SK-N-SH treated with all-trans-retinoic acid at 6 μM for 48 hours (cell line): ENCODE measurements at regions not wholly inside any gene's neighbourhood (a gene's known extent, or its start where the extent isn't known, plus 50 kb on each side); places are given as distances from the start of the nearest gene placed in this dataset.
"Not testable (repeated sequence)": the region's sequence is repeated elsewhere in the genome, so short reads cannot be mapped to it uniquely, and the experiment has no call there.

Experiments
- ATAC-seq: fragments of 200-7000 bp; cut with Tn5 transposase; 3 replicates; pipeline ENCODE4 v1.9.1; 2020; ENCODE audit warnings: mild to moderate bottlenecking, moderate library complexity
- ARNTL ChIP-seq: fragments of 450-650 bp; formaldehyde crosslinking; IDR thresholded peaks from 2 replicates; pipeline ENCODE4 v1.5.0; 2020; ENCODE audit warnings: low read depth, mild to moderate bottlenecking, moderate library complexity, borderline replicate concordance
- BACH2 ChIP-seq: fragments of 250-450 bp; sonication (Bioruptor Pico); IDR thresholded peaks from 2 replicates; pipeline ENCODE4 v1.9.0; 2021; ENCODE audit warnings: mild to moderate bottlenecking, borderline replicate concordance
- CSDC2 ChIP-seq: fragments of 250-450 bp; sonication (Bioruptor Pico); IDR thresholded peaks from 2 replicates; pipeline ENCODE4 v1.5.0; 2020; ENCODE audit warnings: mild to moderate bottlenecking, moderate library complexity
- ESRRG ChIP-seq: fragments of 250-450 bp; sonication (Bioruptor Pico); IDR thresholded peaks from 2 replicates; pipeline ENCODE4 v1.6.1; 2021; ENCODE audit warnings: mild to moderate bottlenecking
- GLIS3 ChIP-seq: fragments of 250-450 bp; sonication (Bioruptor Pico); IDR thresholded peaks from 2 replicates; pipeline ENCODE4 v1.5.0; 2020; ENCODE audit warnings: mild to moderate bottlenecking, moderate library complexity
- ISL1 ChIP-seq: fragments of 250-450 bp; sonication (Bioruptor Pico); IDR thresholded peaks from 2 replicates; pipeline ENCODE4 v2.1.2; 2022; ENCODE audit warnings: mild to moderate bottlenecking, moderate library complexity
- OSR1 ChIP-seq: fragments of 250-450 bp; sonication (Bioruptor Pico); IDR thresholded peaks from 2 replicates; pipeline ENCODE4 v1.8.0; 2022; ENCODE audit warnings: moderate library complexity, mild to moderate bottlenecking, inconsistent platforms
- PPARA ChIP-seq: fragments of 250-450 bp; sonication (Bioruptor Pico); IDR thresholded peaks from 2 replicates; pipeline ENCODE4 v1.5.0; 2020; ENCODE audit warnings: mild to moderate bottlenecking, borderline replicate concordance
- RARB ChIP-seq: fragments of 250-450 bp; sonication (Bioruptor Pico); IDR thresholded peaks from 2 replicates; pipeline ENCODE4 v1.8.0; 2021; ENCODE audit warnings: mild to moderate bottlenecking, moderate library complexity
- SNAI2 ChIP-seq: fragments of 250-450 bp; sonication (Bioruptor Pico); IDR thresholded peaks from 2 replicates; pipeline ENCODE4 v1.5.0; 2020; ENCODE audit warnings: mild to moderate bottlenecking, moderate library complexity
- TCF4 ChIP-seq: fragments of 250-450 bp; sonication (Bioruptor Pico); IDR thresholded peaks from 2 replicates; pipeline ENCODE4 v1.8.0; 2021; ENCODE audit warnings: mild to moderate bottlenecking, moderate library complexity, borderline replicate concordance
- TOX ChIP-seq: fragments of 250-450 bp; sonication (Bioruptor Pico); IDR thresholded peaks from 2 replicates; pipeline ENCODE4 v1.8.0; 2021; ENCODE audit warnings: mild to moderate bottlenecking, moderate library complexity, borderline replicate concordance
- ZC3H10 ChIP-seq: fragments of 250-450 bp; sonication (Bioruptor Pico); IDR thresholded peaks from 2 replicates; pipeline ENCODE4 v1.5.1; 2021; ENCODE audit warnings: mild to moderate bottlenecking, moderate library complexity
- ZFP3 ChIP-seq: fragments of 250-450 bp; sonication (Bioruptor Pico); IDR thresholded peaks from 2 replicates; pipeline ENCODE4 v1.5.0; 2020; ENCODE audit warnings: mild to moderate bottlenecking, moderate library complexity
- ZFP30 ChIP-seq: fragments of 450-650 bp; formaldehyde crosslinking; IDR thresholded peaks from 2 replicates; pipeline ENCODE4 v1.5.0; 2022; ENCODE audit warnings: mild to moderate bottlenecking, moderate library complexity
- ZNF565 ChIP-seq: fragments of 450-650 bp; formaldehyde crosslinking; conservative IDR thresholded peaks from 2 replicates; pipeline ENCODE4 v1.5.0; 2020; ENCODE audit warnings: low read depth, mild to moderate bottlenecking, moderate library complexity
- ZNF70 ChIP-seq: fragments of 450-650 bp; formaldehyde crosslinking; IDR thresholded peaks from 2 replicates; pipeline ENCODE4 v1.5.0; 2020; ENCODE audit warnings: mild to moderate bottlenecking, moderate library complexity
- ZNF8 ChIP-seq: fragments of 450-650 bp; formaldehyde crosslinking; IDR thresholded peaks from 2 replicates; pipeline ENCODE4 v1.5.0; 2020; ENCODE audit warnings: mild to moderate bottlenecking, moderate library complexity
- TF ChIP-seq, protein P1 (sequence below): fragments of 250-450 bp; sonication (Bioruptor Pico); IDR thresholded peaks from 2 replicates; pipeline ENCODE4 v1.5.1; 2021; ENCODE audit warnings: mild to moderate bottlenecking, moderate library complexity
- TF ChIP-seq, protein P2 (sequence below): fragments of 250-450 bp; sonication (Bioruptor Pico); IDR thresholded peaks from 2 replicates; pipeline ENCODE4 v1.8.0; 2020; ENCODE audit warnings: mild to moderate bottlenecking, moderate library complexity, borderline replicate concordance
- TF ChIP-seq, protein P3 (sequence below): fragments of 250-450 bp; sonication (Bioruptor Pico); IDR thresholded peaks from 2 replicates; pipeline ENCODE4 v1.5.1; 2020; ENCODE audit warnings: low read depth, mild to moderate bottlenecking, moderate library complexity

DNA sequence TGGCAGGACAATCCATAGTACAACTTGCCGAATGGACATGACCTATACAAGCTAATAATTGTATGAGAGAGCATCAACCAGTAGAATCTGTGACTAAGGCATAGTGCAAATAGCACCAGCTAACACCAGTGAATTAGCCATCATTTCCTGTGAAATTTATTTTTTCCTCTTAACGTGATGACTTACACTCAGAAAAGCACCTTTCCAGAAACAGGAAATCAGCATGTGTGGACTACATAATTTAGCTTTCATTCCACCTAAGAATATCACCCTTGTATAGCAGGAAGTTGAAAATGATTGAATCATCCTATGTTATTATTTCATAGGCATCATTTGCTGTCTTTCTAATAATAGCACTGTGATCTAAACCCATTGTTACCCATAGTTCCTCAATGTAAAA is 1393.4 kb upstream of the PCDH7 start:
- no peak for ATAC-seq
- TF ChIP-seq OSR1 (CRISPR knock-in tag) (no peak), BACH2 (CRISPR knock-in tag) (no peak)
- TF ChIP-seq, protein P1, sequence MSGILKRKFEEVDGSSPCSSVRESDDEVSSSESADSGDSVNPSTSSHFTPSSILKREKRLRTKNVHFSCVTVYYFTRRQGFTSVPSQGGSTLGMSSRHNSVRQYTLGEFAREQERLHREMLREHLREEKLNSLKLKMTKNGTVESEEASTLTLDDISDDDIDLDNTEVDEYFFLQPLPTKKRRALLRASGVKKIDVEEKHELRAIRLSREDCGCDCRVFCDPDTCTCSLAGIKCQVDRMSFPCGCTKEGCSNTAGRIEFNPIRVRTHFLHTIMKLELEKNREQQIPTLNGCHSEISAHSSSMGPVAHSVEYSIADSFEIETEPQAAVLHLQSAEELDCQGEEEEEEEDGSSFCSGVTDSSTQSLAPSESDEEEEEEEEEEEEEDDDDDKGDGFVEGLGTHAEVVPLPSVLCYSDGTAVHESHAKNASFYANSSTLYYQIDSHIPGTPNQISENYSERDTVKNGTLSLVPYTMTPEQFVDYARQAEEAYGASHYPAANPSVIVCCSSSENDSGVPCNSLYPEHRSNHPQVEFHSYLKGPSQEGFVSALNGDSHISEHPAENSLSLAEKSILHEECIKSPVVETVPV (CRISPR knock-in tag) = no peak

DNA sequence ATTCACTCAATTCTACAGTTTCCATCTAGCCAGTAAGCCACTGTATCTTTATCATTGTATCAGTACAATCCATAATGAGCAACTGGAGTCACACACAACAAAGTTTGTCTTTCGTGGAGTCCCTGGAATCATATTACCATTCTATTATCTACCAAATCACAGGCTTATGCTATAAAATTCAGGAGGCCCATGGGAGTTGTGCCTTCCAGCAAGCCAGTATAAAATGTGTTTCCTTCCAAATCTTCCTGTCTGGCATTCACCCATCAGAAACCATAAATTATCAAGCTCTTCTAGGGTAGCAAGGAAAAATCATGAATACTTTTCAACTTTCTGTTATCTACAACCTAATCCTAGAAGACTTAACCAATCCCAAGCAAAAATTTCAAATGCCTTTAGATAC is 1383.3 kb upstream of the PCDH7 start:
- no peak for TF ChIP-seq OSR1 (CRISPR knock-in tag)
- TF ChIP-seq CSDC2 (CRISPR knock-in tag) = no peak
- no peak for TF ChIP-seq ESRRG (CRISPR knock-in tag)
- TF ChIP-seq TCF4 (CRISPR knock-in tag) = no peak
- TF ChIP-seq ZNF565 (CRISPR knock-in tag) = no peak
- TF ChIP-seq ZFP30 (CRISPR knock-in tag) = no peak
- TF ChIP-seq ZC3H10 = no peak
- TF ChIP-seq ZNF8 = no peak
- TF ChIP-seq ISL1 (CRISPR knock-in tag) = no peak
- ATAC-seq = no peak

DNA sequence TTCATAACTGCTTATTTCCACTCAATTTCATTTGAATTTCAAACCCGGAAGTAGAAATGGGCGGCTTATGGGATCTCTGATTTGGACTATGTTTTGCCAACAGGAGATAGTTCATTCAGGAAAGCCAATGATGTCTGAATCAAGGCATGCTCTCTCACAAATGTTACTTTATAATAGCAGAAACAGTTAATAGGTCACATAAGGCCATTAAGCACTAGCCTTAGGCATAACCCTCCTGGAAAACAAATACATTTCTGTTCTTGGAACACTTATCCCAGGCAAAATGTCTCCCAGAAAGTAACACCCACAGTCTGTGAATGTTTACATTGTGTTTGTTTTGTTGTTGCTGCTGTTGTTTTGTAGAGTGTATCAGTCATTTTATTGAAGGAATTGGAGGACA is 1347.2 kb upstream of the PCDH7 start:
- no peak for ATAC-seq
- TF ChIP-seq PPARA (CRISPR knock-in tag) (no peak), OSR1 (CRISPR knock-in tag) (no peak), TOX (no peak), ZNF70 (no peak), ZC3H10 (no peak), GLIS3 (no peak), BACH2 (CRISPR knock-in tag) (no peak), ZNF8 (no peak), RARB (no peak), ZFP3 (CRISPR knock-in tag) (no peak)
- TF ChIP-seq, protein P2, sequence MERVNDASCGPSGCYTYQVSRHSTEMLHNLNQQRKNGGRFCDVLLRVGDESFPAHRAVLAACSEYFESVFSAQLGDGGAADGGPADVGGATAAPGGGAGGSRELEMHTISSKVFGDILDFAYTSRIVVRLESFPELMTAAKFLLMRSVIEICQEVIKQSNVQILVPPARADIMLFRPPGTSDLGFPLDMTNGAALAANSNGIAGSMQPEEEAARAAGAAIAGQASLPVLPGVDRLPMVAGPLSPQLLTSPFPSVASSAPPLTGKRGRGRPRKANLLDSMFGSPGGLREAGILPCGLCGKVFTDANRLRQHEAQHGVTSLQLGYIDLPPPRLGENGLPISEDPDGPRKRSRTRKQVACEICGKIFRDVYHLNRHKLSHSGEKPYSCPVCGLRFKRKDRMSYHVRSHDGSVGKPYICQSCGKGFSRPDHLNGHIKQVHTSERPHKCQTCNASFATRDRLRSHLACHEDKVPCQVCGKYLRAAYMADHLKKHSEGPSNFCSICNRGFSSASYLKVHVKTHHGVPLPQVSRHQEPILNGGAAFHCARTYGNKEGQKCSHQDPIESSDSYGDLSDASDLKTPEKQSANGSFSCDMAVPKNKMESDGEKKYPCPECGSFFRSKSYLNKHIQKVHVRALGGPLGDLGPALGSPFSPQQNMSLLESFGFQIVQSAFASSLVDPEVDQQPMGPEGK (CRISPR knock-in tag) = no peak

DNA sequence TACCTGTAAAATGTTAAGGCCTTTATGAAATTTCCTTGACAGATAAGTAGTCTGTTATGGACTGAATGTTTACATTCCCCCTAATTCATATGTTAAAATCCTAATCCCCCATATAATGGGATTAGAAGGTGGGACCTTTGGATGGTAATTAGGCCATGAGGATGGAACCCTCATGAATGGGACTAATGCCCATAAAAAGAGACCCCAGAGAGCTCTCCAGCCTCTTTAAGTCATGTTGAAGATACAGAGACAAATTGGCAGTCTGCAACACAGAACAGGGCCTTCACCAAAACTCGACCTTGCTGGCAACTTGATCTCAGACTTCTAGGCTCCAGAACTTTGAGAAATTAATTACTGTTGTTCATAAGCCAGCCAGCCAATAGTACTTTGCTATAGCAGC is 1344.5 kb upstream of the PCDH7 start:
- no peak for ATAC-seq
- TF ChIP-seq RARB (no peak), ESRRG (CRISPR knock-in tag) (no peak), ZFP3 (CRISPR knock-in tag) (no peak), ZC3H10 (no peak), ZNF70 (no peak), TOX (no peak)
- TF ChIP-seq, protein P1 (CRISPR knock-in tag) = no peak

DNA sequence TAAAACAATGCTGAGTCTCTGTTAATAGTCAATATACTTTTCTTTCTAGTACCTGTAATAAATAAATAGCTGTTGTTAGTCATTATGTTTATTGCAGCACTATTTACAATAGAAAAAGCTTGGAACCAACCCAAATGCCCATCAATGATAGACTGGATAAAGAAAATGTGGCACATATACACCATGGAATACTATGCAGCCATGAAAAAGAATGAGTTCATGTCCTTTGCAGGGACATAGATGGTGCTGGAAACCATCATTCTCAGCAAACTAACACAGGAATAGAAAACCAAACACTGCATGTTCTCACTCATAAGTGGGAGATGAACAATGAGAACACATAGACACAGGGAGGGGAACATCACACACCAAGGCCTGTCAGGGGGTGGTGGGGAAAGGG is 1341.9 kb upstream of the PCDH7 start:
- ATAC-seq = not testable (repeated sequence)

DNA sequence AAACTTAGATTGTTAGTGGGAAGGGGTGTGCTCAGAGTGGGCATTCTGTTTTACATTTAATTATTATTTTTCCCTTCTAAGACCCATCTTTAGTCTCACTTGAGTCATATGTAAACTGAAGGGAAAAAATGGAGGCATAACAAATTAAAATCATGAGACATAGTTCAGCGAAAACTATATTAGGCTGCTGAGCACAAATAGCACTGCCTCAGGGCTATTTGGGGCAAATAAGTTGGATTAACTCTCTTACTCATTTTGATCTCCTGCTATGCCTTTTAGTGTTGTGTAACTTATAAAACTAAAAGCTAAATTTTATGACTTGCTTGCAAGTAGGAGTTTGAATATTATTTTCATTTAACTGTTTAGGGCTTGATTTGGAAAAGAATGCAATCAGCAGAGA is 1329.2 kb upstream of the PCDH7 start:
- ATAC-seq = no peak
- TF ChIP-seq ZNF70 (no peak), ZFP3 (CRISPR knock-in tag) (no peak), ARNTL (CRISPR knock-in tag) (no peak), BACH2 (CRISPR knock-in tag) (no peak), ZC3H10 (no peak), PPARA (CRISPR knock-in tag) (no peak), SNAI2 (CRISPR knock-in tag) (no peak), RARB (no peak)
- TF ChIP-seq, protein P3, sequence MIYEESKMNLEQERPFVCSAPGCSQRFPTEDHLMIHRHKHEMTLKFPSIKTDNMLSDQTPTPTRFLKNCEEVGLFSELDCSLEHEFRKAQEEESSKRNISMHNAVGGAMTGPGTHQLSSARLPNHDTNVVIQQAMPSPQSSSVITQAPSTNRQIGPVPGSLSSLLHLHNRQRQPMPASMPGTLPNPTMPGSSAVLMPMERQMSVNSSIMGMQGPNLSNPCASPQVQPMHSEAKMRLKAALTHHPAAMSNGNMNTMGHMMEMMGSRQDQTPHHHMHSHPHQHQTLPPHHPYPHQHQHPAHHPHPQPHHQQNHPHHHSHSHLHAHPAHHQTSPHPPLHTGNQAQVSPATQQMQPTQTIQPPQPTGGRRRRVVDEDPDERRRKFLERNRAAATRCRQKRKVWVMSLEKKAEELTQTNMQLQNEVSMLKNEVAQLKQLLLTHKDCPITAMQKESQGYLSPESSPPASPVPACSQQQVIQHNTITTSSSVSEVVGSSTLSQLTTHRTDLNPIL = no peak
- TF ChIP-seq, protein P1 (CRISPR knock-in tag) = no peak
- TF ChIP-seq, protein P2 (CRISPR knock-in tag) = no peak
